ENCODE measurements at regions not wholly inside any gene's neighbourhood (a gene's known extent, or its start where the extent isn't known, plus 50 kb on each side); places are given as distances from the start of the nearest gene placed in this dataset.

- TF ChIP-seq CTCF (conservative IDR thresholded peaks at IDR 0.05), result no peak
- no peak for TF ChIP-seq EZH2 (IDR thresholded peaks at IDR 0.05; ENCODE audit: low read depth)
Observed at GRCh38 chr7:9328296-9328695, 894.9 kb downstream of the NXPH1 start.
